Parathyroid adenoma (tissue), 2 donors: ENCODE measurements at regions not wholly inside any gene's neighbourhood (a gene's known extent, or its start where the extent isn't known, plus 50 kb on each side); places are given as distances from the start of the nearest gene placed in this dataset.

Experiments used
- H2AFZ ChIP-seq: fragments of 300-600 bp; sonication (generic); one replicate; pipeline ENCODE4 v1.7.0; 2017; ENCODE audit warnings: antibody characterized with exemption, mild to moderate bottlenecking
- H3K27ac ChIP-seq: fragments of 300-600 bp; sonication (generic); one replicate; pipeline ENCODE4 v1.7.0; 2017
- H3K27me3 ChIP-seq: fragments of 300-600 bp; sonication (generic); one replicate; pipeline ENCODE4 v1.7.0; 2017; ENCODE audit warnings: low read length; ENCODE audit not compliant: control insufficient read depth, insufficient read depth
- H3K36me3 ChIP-seq: fragments of 300-600 bp; sonication (generic); one replicate; pipeline ENCODE4 v1.7.0; 2017; ENCODE audit warnings: low read length; ENCODE audit not compliant: control insufficient read depth, insufficient read depth
- H3K4me1 ChIP-seq: fragments of 300-600 bp; sonication (generic); one replicate; pipeline ENCODE4 v1.7.0; 2017; ENCODE audit warnings: control low read depth
- H3K4me2 ChIP-seq: fragments of 300-600 bp; sonication (generic); one replicate; pipeline ENCODE4 v1.7.0; 2017; ENCODE audit warnings: low read length
- H3K4me3 ChIP-seq: fragments of 300-600 bp; sonication (generic); one replicate; pipeline ENCODE4 v1.7.0; 2017; ENCODE audit warnings: low read depth, low read length
- H3K79me2 ChIP-seq: fragments of 300-600 bp; sonication (generic); one replicate; pipeline ENCODE4 v1.7.0; 2017; ENCODE audit warnings: control low read depth
- H3K9ac ChIP-seq: fragments of 300-600 bp; sonication (generic); one replicate; pipeline ENCODE4 v1.7.0; 2017; ENCODE audit warnings: mild to moderate bottlenecking
- H3K9me3 ChIP-seq: fragments of 300-600 bp; sonication (generic); one replicate; pipeline ENCODE4 v1.7.0; 2017; ENCODE audit warnings: low read length; ENCODE audit not compliant: control insufficient read depth
- CTCF ChIP-seq: fragments of 300-600 bp; sonication (generic); IDR thresholded peaks from one replicate; pipeline ENCODE4 v1.7.0; 2017; ENCODE audit warnings: antibody characterized with exemption, mild to moderate bottlenecking
- donor health status: primary hyperparathyroidism.

- Histone ChIP-seq H3K4me2 (no peak overlapping the region), H3K27ac (no peak overlapping the region), H3K36me3 (no peaks in the 10 kb centered on the region), H3K9me3 (no peaks in the 10 kb centered on the region), H3K9ac (no peak overlapping the region), H3K79me2 (no peaks in the 10 kb centered on the region), H3K4me1 (no peaks in the 10 kb centered on the region), H3K4me3 (no peak overlapping the region), H3K27me3 (no peaks in the 10 kb centered on the region), H2AFZ (peak overlapping the region; percentile 38)
- TF ChIP-seq CTCF = no peak
Observed at GRCh38 chr14:94864387-94865195, 94.7 kb upstream of the GSC start.

- Histone ChIP-seq H3K4me3 (no peak overlapping the region), H2AFZ (no peak overlapping the region), H3K4me2 (no peak overlapping the region), H3K79me2 (no peaks in the 10 kb centered on the region), H3K9ac (no peak overlapping the region), H3K9me3 (no peaks in the 10 kb centered on the region), H3K27me3 (no peaks in the 10 kb centered on the region), H3K27ac (no peak overlapping the region), H3K4me1 (no peaks in the 10 kb centered on the region), H3K36me3 (no peaks in the 10 kb centered on the region)
- no peak for TF ChIP-seq CTCF
Observed at GRCh38 chr14:94863366-94863765, 93.5 kb upstream of the GSC start.

GRCh38 chr14:94857950-94858349 lies 88.0 kb upstream of the GSC start:
- TF ChIP-seq CTCF = no peak
- H3K4me2 ChIP-seq = no peak overlapping the region
- H3K4me3 ChIP-seq = no peak overlapping the region

GRCh38 chr14:94853920-94854319 lies 84.0 kb upstream of the GSC start:
- Histone ChIP-seq H3K27ac (no peak overlapping the region), H3K79me2 (no peaks in the 10 kb centered on the region), H3K27me3 (no peaks in the 10 kb centered on the region), H3K9me3 (no peaks in the 10 kb centered on the region), H3K4me3 (no peak overlapping the region), H3K36me3 (no peaks in the 10 kb centered on the region), H2AFZ (no peak overlapping the region), H3K4me2 (no peak overlapping the region), H3K9ac (no peak overlapping the region), H3K4me1 (no peaks in the 10 kb centered on the region)
- no peak for TF ChIP-seq CTCF

More at GRCh38 chr14:94857950-94858349, 88.0 kb upstream of the GSC start:
- no peaks in the 10 kb centered on the region for H3K9me3 ChIP-seq
- no peak overlapping the region for H3K27ac ChIP-seq
- no peaks in the 10 kb centered on the region for H3K79me2 ChIP-seq
- H3K27me3 ChIP-seq = no peaks in the 10 kb centered on the region
- no peaks in the 10 kb centered on the region for H3K36me3 ChIP-seq
- no peak overlapping the region for H2AFZ ChIP-seq
- no peak overlapping the region for H3K9ac ChIP-seq
- H3K4me1 ChIP-seq = no peaks in the 10 kb centered on the region
